ENCODE measurements at regions not wholly inside any gene's neighbourhood (a gene's known extent, or its start where the extent isn't known, plus 50 kb on each side); places are given as distances from the start of the nearest gene placed in this dataset.

GRCh38 chr2:188727846-188728245 lies 246.3 kb upstream of the COL3A1 start:
- ChIA-PET CTCF (no interaction called here), POLR2A (no interaction called here)
- H3K27ac Mint-ChIP-seq, result no peak overlapping the region; the same call in 1 of the 2 replicates
- H3K9me3 Mint-ChIP-seq, result no peaks in the 10 kb centered on the region
- ATAC-seq (no peak), DNase-seq (ENCODE audit: low spot score) (no peak)
- no peak overlapping the region for H3K4me3 Mint-ChIP-seq
- no peaks in the 10 kb centered on the region for H3K36me3 Mint-ChIP-seq
- no peak for TF ChIP-seq FOXP4 (CRISPR knock-in tag; IDR thresholded peaks at IDR 0.05)
- no peak for TF ChIP-seq ZNF138 (CRISPR knock-in tag; conservative IDR thresholded peaks at IDR 0.05)
- TF ChIP-seq TEAD4 (CRISPR knock-in tag; IDR thresholded peaks at IDR 0.05), result no peak
- TF ChIP-seq OVOL2 (CRISPR knock-in tag; IDR thresholded peaks at IDR 0.05; ENCODE audit: borderline replicate concordance), result no peak
- TF ChIP-seq, protein P1, sequence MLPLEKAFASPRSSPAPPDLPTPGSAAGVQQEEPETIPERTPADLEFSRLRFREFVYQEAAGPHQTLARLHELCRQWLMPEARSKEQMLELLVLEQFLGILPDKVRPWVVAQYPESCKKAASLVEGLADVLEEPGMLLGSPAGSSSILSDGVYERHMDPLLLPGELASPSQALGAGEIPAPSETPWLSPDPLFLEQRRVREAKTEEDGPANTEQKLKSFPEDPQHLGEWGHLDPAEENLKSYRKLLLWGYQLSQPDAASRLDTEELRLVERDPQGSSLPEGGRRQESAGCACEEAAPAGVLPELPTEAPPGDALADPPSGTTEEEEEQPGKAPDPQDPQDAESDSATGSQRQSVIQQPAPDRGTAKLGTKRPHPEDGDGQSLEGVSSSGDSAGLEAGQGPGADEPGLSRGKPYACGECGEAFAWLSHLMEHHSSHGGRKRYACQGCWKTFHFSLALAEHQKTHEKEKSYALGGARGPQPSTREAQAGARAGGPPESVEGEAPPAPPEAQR (CRISPR knock-in tag; IDR thresholded peaks at IDR 0.05), result no peak
- no peak for TF ChIP-seq ERG (CRISPR knock-in tag; IDR thresholded peaks at IDR 0.05)
- no peak for TF ChIP-seq SMAD4 (CRISPR knock-in tag; IDR thresholded peaks at IDR 0.05)
- TF ChIP-seq GABPB1 (CRISPR knock-in tag; IDR thresholded peaks at IDR 0.05), result no peak
- TF ChIP-seq PRRX2 (CRISPR knock-in tag; IDR thresholded peaks at IDR 0.05), result no peak
- TF ChIP-seq, protein P2, sequence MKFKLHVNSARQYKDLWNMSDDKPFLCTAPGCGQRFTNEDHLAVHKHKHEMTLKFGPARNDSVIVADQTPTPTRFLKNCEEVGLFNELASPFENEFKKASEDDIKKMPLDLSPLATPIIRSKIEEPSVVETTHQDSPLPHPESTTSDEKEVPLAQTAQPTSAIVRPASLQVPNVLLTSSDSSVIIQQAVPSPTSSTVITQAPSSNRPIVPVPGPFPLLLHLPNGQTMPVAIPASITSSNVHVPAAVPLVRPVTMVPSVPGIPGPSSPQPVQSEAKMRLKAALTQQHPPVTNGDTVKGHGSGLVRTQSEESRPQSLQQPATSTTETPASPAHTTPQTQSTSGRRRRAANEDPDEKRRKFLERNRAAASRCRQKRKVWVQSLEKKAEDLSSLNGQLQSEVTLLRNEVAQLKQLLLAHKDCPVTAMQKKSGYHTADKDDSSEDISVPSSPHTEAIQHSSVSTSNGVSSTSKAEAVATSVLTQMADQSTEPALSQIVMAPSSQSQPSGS (CRISPR knock-in tag; IDR thresholded peaks at IDR 0.05; ENCODE audit: borderline replicate concordance, low read depth), result no peak
- no peak for TF ChIP-seq SP1 (CRISPR knock-in tag; conservative IDR thresholded peaks at IDR 0.05)
- TF ChIP-seq USF2 (CRISPR knock-in tag; IDR thresholded peaks at IDR 0.05), result no peak
- TF ChIP-seq PREB (CRISPR knock-in tag; IDR thresholded peaks at IDR 0.05; ENCODE audit: borderline replicate concordance), result no peak
- H3K27me3 Mint-ChIP-seq (ENCODE audit: low read depth), result no peaks in the 10 kb centered on the region
- peaks cover 9% of the 10 kb centered on the region for H3K4me1 Mint-ChIP-seq

GRCh38 chr2:188734691-188735090 lies 239.5 kb upstream of the COL3A1 start:
- Mint-ChIP-seq H3K4me1 (peaks cover 11% of the 10 kb centered on the region), H3K27me3 (ENCODE audit: low read depth) (no peaks in the 10 kb centered on the region), H3K4me3 (no peak overlapping the region), H3K9me3 (no peaks in the 10 kb centered on the region), H3K27ac (no peak overlapping the region), H3K36me3 (no peaks in the 10 kb centered on the region)
- ATAC-seq, result peak; percentile 67
- POLR2A ChIA-PET, result no interaction called here
- CTCF ChIA-PET, result no interaction called here
- peak; percentile 17 for DNase-seq (ENCODE audit: low spot score)
- TF ChIP-seq ZNF281 (CRISPR knock-in tag; IDR thresholded peaks at IDR 0.05) (no peak), ZNF138 (CRISPR knock-in tag; conservative IDR thresholded peaks at IDR 0.05) (no peak), MXD4 (CRISPR knock-in tag; IDR thresholded peaks at IDR 0.05; ENCODE audit: borderline replicate concordance) (no peak), NFE2L1 (CRISPR knock-in tag; IDR thresholded peaks at IDR 0.05) (no peak), TEAD4 (CRISPR knock-in tag; IDR thresholded peaks at IDR 0.05) (no peak), PREB (CRISPR knock-in tag; IDR thresholded peaks at IDR 0.05; ENCODE audit: borderline replicate concordance) (no peak)
- TF ChIP-seq, protein P3, sequence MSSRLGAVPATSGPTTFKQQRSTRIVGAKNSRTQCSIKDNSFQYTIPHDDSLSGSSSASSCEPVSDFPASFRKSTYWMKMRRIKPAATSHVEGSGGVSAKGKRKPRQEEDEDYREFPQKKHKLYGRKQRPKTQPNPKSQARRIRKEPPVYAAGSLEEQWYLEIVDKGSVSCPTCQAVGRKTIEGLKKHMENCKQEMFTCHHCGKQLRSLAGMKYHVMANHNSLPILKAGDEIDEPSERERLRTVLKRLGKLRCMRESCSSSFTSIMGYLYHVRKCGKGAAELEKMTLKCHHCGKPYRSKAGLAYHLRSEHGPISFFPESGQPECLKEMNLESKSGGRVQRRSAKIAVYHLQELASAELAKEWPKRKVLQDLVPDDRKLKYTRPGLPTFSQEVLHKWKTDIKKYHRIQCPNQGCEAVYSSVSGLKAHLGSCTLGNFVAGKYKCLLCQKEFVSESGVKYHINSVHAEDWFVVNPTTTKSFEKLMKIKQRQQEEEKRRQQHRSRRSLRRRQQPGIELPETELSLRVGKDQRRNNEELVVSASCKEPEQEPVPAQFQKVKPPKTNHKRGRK (CRISPR knock-in tag; IDR thresholded peaks at IDR 0.05; ENCODE audit: borderline replicate concordance), result no peak
- TF ChIP-seq, protein P2 (CRISPR knock-in tag; IDR thresholded peaks at IDR 0.05; ENCODE audit: borderline replicate concordance, low read depth), result no peak

Measured in WTC11 (cell line).